Activated effector memory CD4-positive, alpha-beta T cell treated with Interleukin-2 at 50 U/mL for 16 hours (primary cell): ENCODE measurements at regions not wholly inside any gene's neighbourhood (a gene's known extent, or its start where the extent isn't known, plus 50 kb on each side); places are given as distances from the start of the nearest gene placed in this dataset.
"Not testable (repeated sequence)": the region's sequence is repeated elsewhere in the genome, so short reads cannot be mapped to it uniquely, and the experiment has no call there.

Experiments
- DNase-seq: peaks from one replicate; pipeline ENCODE4 v3.0.0-alpha.2; 2020

DNA sequence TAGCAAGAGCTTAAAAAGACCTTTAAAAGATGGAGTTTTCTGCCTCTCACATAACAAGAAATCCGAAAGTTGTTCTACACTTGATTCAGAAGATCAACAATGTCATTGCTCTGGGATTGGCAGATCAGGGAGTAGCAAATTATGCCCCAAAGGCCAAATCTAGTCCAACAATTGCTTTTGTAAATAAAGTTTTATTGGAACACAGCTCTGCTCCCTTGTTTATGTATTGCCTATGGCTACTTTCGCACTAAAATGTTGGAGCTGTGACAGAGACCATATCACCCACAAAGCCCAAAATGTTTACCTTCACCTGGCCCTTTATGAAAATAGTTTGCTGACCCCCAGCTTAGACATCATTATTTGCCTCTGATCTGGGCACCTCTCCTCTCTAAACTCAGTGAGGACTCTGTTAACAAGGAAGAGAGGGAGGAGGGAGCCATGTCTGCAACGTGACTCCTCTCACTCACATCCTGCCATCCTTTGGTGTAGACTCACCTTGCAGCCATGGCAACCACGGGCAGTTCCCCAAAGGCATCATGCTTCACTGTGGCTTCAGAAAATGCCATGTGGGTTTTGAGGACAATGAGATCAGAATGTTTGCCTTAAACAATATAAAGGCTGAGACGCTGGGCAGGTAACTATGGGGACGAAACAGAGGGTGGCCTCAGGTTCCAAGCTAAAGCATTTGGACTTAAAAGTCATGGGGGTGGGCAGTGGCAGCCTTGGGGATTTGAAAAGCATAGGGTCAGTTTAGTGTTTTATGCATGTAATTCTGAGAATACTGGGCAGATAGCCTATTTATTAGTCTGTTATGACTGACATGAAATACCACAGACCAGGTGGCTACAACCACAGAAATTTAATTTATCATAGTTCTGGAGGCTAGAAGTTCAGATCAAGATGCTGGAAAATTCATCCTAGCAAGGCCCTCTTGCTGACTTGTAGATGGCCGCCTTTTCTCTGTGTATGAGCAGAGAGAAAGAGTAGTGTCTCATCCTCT lies 149.7 kb upstream of the TNFAIP3 start:
- DNase-seq, result peak; percentile 67

- DNase-seq, result not testable (repeated sequence)
Observed at GRCh38 chr6:137718903-137719302, 148.2 kb upstream of the TNFAIP3 start.

DNA sequence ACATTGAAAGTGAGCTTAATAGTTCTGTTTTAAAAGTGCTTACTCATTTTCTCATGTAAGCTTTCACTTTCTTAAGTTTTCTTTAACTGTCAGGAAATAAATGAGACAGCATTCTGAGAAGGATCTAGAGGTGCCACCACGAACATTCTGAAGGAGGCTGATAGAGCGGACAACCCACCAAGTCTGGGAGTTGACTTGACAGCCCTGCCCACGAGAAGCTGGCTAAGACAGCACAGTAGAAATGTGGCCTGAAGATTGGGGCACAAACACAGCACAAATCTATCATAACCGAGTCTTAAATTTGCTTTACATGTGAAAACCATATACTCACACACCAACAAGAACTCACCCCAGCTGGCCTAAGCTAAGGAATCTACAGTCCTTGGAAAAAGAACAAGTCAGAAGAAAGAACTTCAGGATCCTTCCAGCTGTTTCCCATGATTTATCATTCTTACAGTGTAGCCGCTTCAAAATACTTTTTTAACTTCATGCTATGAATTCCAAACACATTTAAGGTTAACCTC lies 144.2 kb upstream of the TNFAIP3 start:
- no peak for DNase-seq

DNA sequence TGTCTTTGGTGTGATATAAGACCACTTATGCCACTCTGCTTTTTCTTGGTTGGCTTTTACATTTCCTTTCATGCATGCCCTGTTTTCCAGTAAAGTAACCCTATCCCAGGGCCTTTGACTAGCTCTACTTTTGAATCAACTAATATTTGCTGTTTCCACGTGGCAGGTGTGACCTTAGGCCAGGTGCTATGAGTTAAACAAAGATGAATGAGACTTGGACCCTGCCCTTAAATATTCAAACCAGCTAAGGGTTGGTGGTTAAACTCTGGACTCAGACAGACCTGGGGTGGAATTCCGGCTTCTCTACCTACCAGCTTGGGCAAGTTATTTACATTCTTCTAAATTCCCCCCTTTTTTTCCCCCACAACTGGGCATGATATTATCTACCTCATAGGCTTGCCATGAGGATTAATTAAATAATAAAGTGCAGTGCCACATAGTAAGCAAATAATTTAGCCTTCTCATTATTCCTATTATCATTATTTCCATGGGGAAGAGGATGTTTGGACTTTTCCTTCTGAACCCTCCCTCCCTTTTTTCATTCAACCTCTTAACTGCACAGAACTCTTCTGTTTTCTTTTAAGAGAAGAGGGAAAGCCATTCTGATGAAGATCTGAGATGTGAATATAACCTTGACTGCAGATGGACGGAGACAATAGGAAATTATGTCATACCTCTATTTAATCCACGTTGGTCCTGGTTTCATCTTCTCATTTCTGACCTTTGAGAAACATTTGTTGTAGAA lies 143.6 kb upstream of the TNFAIP3 start:
- no peak for DNase-seq

GRCh38 chr6:137724018-137724403 lies 143.0 kb upstream of the TNFAIP3 start:
- DNase-seq, result no peak

- no peak for DNase-seq
Observed at GRCh38 chr6:137724495-137725211, 142.4 kb upstream of the TNFAIP3 start.

DNA sequence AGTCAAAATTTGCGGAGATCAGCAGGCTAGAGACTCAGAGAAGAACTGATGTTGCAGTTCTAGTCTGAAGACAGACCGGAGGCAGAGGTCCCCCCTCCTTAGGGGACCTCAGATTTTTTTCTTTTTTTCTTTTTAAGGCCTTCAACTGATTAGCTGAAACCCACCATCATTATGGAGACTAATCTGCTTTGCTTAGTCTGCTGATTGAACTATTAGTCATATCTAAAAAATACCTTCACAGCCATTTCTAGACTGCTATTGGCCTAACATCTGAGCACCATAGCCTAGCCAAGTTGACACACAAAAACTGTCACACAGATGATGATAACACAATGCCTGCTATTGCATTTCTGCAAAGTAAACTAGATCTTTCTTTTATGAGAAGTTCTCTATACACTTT lies 141.1 kb upstream of the TNFAIP3 start:
- no peak for DNase-seq

- DNase-seq, result no peak
Observed at GRCh38 chr6:137726582-137726981, 140.5 kb upstream of the TNFAIP3 start.

- DNase-seq, result no peak
Observed at GRCh38 chr6:137727216-137727765, 139.8 kb upstream of the TNFAIP3 start.

DNA sequence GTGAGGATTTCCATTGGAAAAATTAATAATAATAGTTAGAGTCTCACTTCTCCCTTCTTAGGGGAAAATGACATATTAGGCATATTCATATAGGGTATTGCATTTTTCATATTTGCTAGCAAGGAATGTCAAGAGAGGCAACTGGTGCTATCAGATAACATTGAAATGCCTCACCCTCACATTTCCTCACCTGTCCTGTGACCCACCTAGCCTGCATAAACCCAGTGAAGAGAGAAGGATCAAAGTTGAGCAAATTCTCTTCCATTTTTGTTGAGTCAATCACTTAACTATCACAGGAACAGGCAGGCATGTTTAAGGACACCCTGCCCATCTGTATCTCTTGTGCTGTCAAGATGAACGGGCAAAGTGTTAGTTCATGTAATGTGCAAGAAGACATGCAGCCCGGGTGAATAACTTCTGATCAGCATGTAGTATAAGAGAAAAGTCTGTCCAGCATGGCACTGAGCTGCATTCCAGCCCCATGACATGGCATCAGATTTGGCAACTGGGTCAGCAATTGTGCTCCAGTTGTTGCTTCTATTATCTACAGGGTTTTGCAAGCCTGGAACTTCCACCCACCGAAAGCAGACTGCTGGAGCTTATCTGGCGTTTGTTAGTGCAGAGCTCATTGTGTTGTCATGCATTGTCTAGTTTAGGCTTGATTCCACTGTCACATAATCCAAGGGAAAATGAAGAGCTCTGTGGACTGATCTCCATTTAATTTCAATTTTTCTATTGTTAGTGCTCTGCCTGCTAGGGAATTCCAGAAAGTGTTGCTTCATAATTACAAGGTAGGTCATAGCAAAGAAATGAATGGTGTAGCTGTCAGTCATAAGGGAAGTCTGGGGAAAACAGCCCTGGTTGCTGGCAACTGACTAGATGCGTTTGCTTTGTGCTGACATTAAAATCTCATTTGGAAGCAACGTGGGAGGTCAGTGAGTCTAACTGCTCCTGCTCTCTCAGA lies 138.4 kb upstream of the TNFAIP3 start:
- DNase-seq, result no peak

DNA sequence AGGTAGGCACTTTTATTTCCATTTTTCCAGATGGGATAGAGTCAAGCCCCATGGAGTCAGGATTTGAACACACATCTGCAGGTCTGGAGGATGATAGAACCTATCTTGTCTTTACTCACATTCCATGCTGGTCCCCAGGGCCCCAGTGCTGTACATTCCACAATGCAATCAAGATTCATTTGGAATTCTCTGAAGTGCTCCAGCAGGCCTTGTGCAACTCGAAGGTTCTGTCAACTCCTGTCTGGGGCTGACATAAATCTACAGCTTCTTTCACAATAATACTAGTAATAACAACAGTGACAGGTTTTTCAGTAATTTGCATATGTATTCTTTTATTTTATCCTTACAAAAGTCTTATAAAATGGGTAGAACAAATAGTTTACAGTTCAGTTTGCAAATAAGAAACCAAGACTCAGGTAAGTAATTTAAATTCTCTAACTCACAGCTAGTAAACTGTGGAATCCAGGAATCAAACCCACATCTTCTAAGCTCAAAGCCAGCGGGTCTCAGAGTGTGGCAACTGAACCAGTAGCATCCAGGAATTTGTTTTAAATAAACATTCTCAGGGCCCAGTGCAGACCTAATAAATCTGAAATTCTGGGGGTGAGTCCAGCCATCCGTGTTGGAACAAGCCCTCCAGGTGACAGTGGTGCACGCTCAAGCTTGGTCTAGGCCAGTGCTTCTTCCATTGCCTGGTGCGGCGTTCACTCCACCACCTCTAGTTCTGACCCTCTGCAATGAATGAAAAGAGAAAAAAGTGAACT lies 137.0 kb upstream of the TNFAIP3 start:
- DNase-seq, result no peak

DNA sequence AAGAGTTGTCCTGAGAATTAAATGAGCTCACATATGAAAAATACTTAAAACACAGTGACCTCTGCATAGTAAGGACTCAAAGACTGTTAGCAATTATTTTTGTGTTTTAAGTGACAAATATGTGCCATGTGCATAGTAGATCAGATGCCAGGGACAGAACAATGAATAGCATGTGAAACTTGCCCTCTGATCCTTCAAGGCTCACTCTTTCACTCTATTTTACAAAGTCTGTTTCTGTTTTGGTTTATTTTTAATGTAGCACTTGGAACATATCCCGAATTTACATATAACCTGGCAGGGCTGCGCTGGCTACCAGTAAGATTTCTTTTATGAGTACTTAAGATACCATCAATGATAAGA lies 135.5 kb upstream of the TNFAIP3 start:
- DNase-seq, result no peak

- DNase-seq, result no peak
Observed at GRCh38 chr6:137731960-137732616, 135.0 kb upstream of the TNFAIP3 start.

- no peak for DNase-seq
Observed at GRCh38 chr6:137733372-137733771, 133.7 kb upstream of the TNFAIP3 start.

- DNase-seq, result no peak
Observed at GRCh38 chr6:137734005-137734874, 132.8 kb upstream of the TNFAIP3 start.

GRCh38 chr6:137734875-137735182 lies 132.2 kb upstream of the TNFAIP3 start:
- DNase-seq, result no peak

GRCh38 chr6:137736048-137736818 lies 130.8 kb upstream of the TNFAIP3 start:
- DNase-seq, result no peak

DNA sequence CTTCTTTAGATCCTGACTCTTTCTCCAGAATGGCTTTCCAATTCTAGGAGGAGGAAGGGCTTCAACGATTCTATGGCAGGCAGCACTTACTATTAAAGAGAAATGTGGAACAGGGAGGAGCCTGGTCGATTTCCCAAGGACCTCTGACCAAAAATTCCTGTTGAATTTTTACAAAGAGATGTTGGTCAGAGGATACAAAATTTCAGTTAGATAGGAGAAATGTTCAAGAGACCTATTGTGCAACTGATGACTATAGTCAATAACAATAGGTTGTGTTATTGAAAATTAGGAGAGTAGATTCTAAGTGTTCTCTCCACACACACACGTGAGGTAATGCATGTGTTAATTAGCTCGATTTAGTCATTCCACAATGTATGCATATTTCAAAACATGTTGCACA lies 130.1 kb upstream of the TNFAIP3 start:
- DNase-seq, result no peak
